Transverse colon (tissue), 4 donors: ENCODE measurements at regions not wholly inside any gene's neighbourhood (a gene's known extent, or its start where the extent isn't known, plus 50 kb on each side); places are given as distances from the start of the nearest gene placed in this dataset.

ENCODE experiments used
- DNase-seq: peaks from one replicate; pipeline ENCODE4 v3.0.0-alpha.2; 2019
- H3K27ac ChIP-seq, 4 donors: fragments of 200-600 bp; sonication (generic); 2 replicates each; pipeline ENCODE4 v1.5.1; 2016 to 2018; ENCODE audit warnings: inconsistent platforms in 4 of 4
- H3K27me3 ChIP-seq: fragments of 200-600 bp; sonication (generic); 2 replicates; pipeline ENCODE4 v1.5.1; 2017; ENCODE audit warnings: inconsistent platforms
- H3K36me3 ChIP-seq, 4 donors: fragments of 200-600 bp; sonication (generic); 2 replicates each; pipeline ENCODE4 v1.5.1; 2017 to 2019; ENCODE audit warnings: inconsistent platforms in 4 of 4
- H3K4me1 ChIP-seq, 4 donors: fragments of 200-600 bp; sonication (generic); 2 replicates each; pipeline ENCODE4 v1.5.1; 2017 to 2020; ENCODE audit warnings: inconsistent platforms in 4 of 4
- H3K4me3 ChIP-seq, 4 donors: fragments of 200-600 bp; sonication (generic); 1 replicate in 1 of 4; 2 replicates in 3 of 4; pipeline versions ENCODE4 v1.5.1 to v1.6.1; 2017 to 2019; ENCODE audit warnings: inconsistent platforms in 4 of 4
- H3K9me3 ChIP-seq, 2 donors: fragments of 200-600 bp; sonication (generic); 2 replicates each; pipeline ENCODE4 v1.5.1; 2017 to 2019; ENCODE audit warnings: inconsistent platforms in 2 of 2
- CTCF ChIP-seq, 5 experiments: fragments of 200-600 bp in 3 of 5; fragments of 450-650 bp in 2 of 5; sonication (generic) in 3 of 5; IDR thresholded peaks; 1 replicate in 2 of 5; 2 replicates in 3 of 5; pipeline ENCODE4 v1.5.1; 2016 to 2017; ENCODE audit warnings: antibody characterized with exemption in 5 of 5, inconsistent platforms in 3 of 5, mild to moderate bottlenecking in 2 of 5, moderate library complexity in 1 of 5
- EP300 ChIP-seq: sonication (generic); formaldehyde crosslinking; IDR thresholded peaks from one replicate; pipeline ENCODE4 v1.6.1; 2017; ENCODE audit warnings: antibody characterized with exemption, low read depth
- POLR2A ChIP-seq: fragments of 450-650 bp; IDR thresholded peaks from one replicate; pipeline ENCODE4 v1.6.1; 2016; ENCODE audit warnings: antibody characterized with exemption, mild to moderate bottlenecking, moderate library complexity
- POLR2AphosphoS5 ChIP-seq, 3 donors: sonication (generic); formaldehyde crosslinking; IDR thresholded peaks; one replicate each; pipeline ENCODE4 v1.6.1; 2016; ENCODE audit warnings: antibody characterized with exemption in 3 of 3
- WGBS, 2 donors: methylation state at CpG; one replicate each; pipeline ENCODE4 v1.1.5; 2018; ENCODE audit warnings: low coverage in 1 of 2; 5-methylcytosine and 5-hydroxymethylcytosine counted together
- in situ Hi-C, 4 donors: fragments of 200-750 bp; cut with MboI; loops; one replicate each; pipeline versions ENCODE4 v1.15.0 to v1.15.1; 2017; ENCODE audit warnings: low sequenced_read_pairs in 3 of 4, low pct_ligation_motif_present in 1 of 4, low pct_unique_long_range_greater_than_20kb in 1 of 4
- intact Hi-C: fragments of 100-400 bp; cut with DNase I; formaldehyde crosslinking; loops from one replicate; pipeline ENCODE4 v1.15.1; 2023; ENCODE audit warnings: low total_unique reads

- intact Hi-C loops (no loop called here), in situ Hi-C loops (loop anchor here in 3 of 4 donors (10.0 to 25.0 kb wide), 2 partner anchors 235 to 237 kb away; no protein-coding TSS in a partner anchor)
- Histone ChIP-seq H3K9me3 (no peaks in the 10 kb centered on the region), H3K4me1 (no peaks in the 10 kb centered on the region), H3K27me3 (no peaks in the 10 kb centered on the region), H3K27ac (no peak overlapping the region), H3K36me3 (no peaks in the 10 kb centered on the region), H3K4me3 (no peak overlapping the region)
- TF ChIP-seq CTCF (IDR thresholded peaks at IDR 0.05): no peak
- TF ChIP-seq POLR2A: no peak
- WGBS, 2 donors: 79 to 83% methylated on average over 8 of the region's 8 CpGs
- DNase-seq: no peak
Measured at GRCh38 chr5:72021651-72022357, 85.5 kb upstream of the MAP1B start.

GRCh38 chr5:72028382-72028781 lies 78.9 kb upstream of the MAP1B start:
- Histone ChIP-seq H3K4me1 (no peaks in the 10 kb centered on the region), H3K27ac (no peak overlapping the region), H3K4me3 (no peak overlapping the region), H3K9me3 (no peaks in the 10 kb centered on the region), H3K27me3 (no peaks in the 10 kb centered on the region), H3K36me3 (no peaks in the 10 kb centered on the region)
- in situ Hi-C loops: loop anchor here in 2 of 4 donors (10.0 kb wide), 1 partner anchor 244 kb away; no protein-coding TSS in a partner anchor
- intact Hi-C loops: no loop called here
- no peak for DNase-seq
- TF ChIP-seq CTCF (IDR thresholded peaks at IDR 0.05) (no peak), EP300 (no peak), POLR2A (no peak), POLR2AphosphoS5 (IDR thresholded peaks at IDR 0.05) (no peak)
- WGBS, 2 donors: 97 to 100% methylated on average over 1 of the region's 1 CpG

DNA sequence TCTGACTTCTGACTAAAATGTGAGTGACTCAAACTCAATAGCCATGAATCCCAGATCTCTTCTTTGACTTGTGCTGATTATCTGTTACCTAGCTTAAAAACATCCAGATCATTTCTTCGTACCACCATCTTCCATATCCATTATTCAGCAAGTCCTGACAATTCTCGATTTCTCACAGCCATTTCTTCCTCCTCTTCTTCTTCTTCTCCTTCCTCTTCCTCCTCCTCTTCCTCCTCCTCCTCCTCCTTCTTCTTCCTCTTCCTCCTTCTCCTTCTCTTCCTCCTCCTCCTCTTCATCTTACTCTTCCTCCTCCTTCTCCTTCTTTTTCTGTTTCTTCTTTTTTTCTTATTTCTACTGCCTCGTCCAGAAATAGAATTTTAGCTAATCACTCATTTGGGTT lies 77.0 kb upstream of the MAP1B start:
- no peak for DNase-seq
- H3K27me3 ChIP-seq: no peaks in the 10 kb centered on the region
- in situ Hi-C loops (no loop called here), intact Hi-C loops (no loop called here)
- TF ChIP-seq POLR2AphosphoS5 (IDR thresholded peaks at IDR 0.05): no peak
- no peak for TF ChIP-seq CTCF (IDR thresholded peaks at IDR 0.05)
- no peak for TF ChIP-seq EP300
- H3K9me3 ChIP-seq: no peaks in the 10 kb centered on the region
- no peaks in the 10 kb centered on the region for H3K4me1 ChIP-seq
- H3K4me3 ChIP-seq: no peak overlapping the region
- WGBS, 2 donors: 80 to 96% methylated on average over 3 of the region's 3 CpGs
- H3K36me3 ChIP-seq: no peaks in the 10 kb centered on the region
- H3K27ac ChIP-seq: no peak overlapping the region

- Histone ChIP-seq H3K4me3 (no peak overlapping the region), H3K27ac (no peak overlapping the region), H3K27me3 (no peaks in the 10 kb centered on the region), H3K36me3 (no peaks in the 10 kb centered on the region), H3K9me3 (no peaks in the 10 kb centered on the region), H3K4me1 (no peaks in the 10 kb centered on the region)
- in situ Hi-C loops (no loop called here), intact Hi-C loops (no loop called here)
- 21 to 32% methylated on average over 4 of the region's 4 CpGs for WGBS, 2 donors
- TF ChIP-seq EP300 (no peak), CTCF (IDR thresholded peaks at IDR 0.05) (no peak), POLR2AphosphoS5 (IDR thresholded peaks at IDR 0.05) (no peak), POLR2A (no peak)
- no peak for DNase-seq
Measured at GRCh38 chr5:72032788-72033187, 74.5 kb upstream of the MAP1B start.
